ENCODE measurements at regions not wholly inside any gene's neighbourhood (a gene's known extent, or its start where the extent isn't known, plus 50 kb on each side); places are given as distances from the start of the nearest gene placed in this dataset.

DNA sequence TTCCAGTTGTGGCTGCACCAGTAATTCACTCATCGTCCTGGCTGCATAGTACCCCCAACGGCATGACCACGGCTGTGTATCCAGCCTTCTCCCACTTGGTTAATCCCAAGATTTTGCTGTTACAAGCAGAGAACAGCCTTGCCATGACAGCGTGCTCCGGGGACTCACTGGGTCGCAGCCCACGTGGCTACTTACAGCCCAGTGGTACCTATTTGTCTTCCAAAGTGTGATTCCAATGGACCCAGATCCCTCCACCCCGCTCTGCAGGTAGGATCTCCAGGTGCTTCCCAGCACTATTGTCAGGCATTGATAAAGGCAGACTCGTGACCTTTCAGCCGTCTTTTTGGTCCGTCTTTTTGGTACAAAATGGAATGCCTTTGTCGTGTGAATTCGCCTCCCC lies 119.0 kb upstream of the FGF3 start:
- ATAC-seq (no peak), DNase-seq (ENCODE audit: low read depth, low spot score) (no peak)
- Histone ChIP-seq H3K9me3 (ENCODE audit: control insufficient read depth, insufficient read depth, low read depth, low read length) (no peaks in the 10 kb centered on the region), H3K36me3 (ENCODE audit: control insufficient read depth, insufficient read depth, low read length) (no peaks in the 10 kb centered on the region), H3K27me3 (ENCODE audit: control insufficient read depth, insufficient read depth, low read length) (peaks cover 6% of the 10 kb centered on the region), H3K4me3 (ENCODE audit: low read depth in 2 of 2, low read length in 2 of 2) (no peak overlapping the region), H3K27ac (ENCODE audit: low read length) (no peak overlapping the region), H3K4me1 (ENCODE audit: control insufficient read depth, insufficient read depth, low read length) (no peaks in the 10 kb centered on the region)
- ChIA-PET CTCF (no interaction called here), POLR2A (no interaction called here)
- in situ Hi-C loops (cut with HindIII; ENCODE audit: low pct_unique_long_range_greater_than_20kb, low sequenced_read_pairs) (no loop called here), intact Hi-C loops (cut with micrococcal nuclease; ENCODE audit: unreplicated experiment) (no loop called here)
- TF ChIP-seq POLR2AphosphoS5 (IDR thresholded peaks at IDR 0.05; ENCODE audit: low read depth, low read length), result no peak
- TF ChIP-seq CTCF (IDR thresholded peaks at IDR 0.05), result no peak
- TF ChIP-seq, protein P1, sequence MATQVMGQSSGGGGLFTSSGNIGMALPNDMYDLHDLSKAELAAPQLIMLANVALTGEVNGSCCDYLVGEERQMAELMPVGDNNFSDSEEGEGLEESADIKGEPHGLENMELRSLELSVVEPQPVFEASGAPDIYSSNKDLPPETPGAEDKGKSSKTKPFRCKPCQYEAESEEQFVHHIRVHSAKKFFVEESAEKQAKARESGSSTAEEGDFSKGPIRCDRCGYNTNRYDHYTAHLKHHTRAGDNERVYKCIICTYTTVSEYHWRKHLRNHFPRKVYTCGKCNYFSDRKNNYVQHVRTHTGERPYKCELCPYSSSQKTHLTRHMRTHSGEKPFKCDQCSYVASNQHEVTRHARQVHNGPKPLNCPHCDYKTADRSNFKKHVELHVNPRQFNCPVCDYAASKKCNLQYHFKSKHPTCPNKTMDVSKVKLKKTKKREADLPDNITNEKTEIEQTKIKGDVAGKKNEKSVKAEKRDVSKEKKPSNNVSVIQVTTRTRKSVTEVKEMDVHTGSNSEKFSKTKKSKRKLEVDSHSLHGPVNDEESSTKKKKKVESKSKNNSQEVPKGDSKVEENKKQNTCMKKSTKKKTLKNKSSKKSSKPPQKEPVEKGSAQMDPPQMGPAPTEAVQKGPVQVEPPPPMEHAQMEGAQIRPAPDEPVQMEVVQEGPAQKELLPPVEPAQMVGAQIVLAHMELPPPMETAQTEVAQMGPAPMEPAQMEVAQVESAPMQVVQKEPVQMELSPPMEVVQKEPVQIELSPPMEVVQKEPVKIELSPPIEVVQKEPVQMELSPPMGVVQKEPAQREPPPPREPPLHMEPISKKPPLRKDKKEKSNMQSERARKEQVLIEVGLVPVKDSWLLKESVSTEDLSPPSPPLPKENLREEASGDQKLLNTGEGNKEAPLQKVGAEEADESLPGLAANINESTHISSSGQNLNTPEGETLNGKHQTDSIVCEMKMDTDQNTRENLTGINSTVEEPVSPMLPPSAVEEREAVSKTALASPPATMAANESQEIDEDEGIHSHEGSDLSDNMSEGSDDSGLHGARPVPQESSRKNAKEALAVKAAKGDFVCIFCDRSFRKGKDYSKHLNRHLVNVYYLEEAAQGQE (IDR thresholded peaks at IDR 0.05; ENCODE audit: insufficient read depth in 1 of 2, low read depth in 2 of 2, low read length in 1 of 2), result no peak
- TF ChIP-seq SIN3A (IDR thresholded peaks at IDR 0.05; ENCODE audit: borderline replicate concordance, insufficient read depth, low read depth, low read length), result no peak
- BruUV-seq (replicated peaks), result no TSS peak

- H3K9me3 ChIP-seq (ENCODE audit: control insufficient read depth, insufficient read depth, low read depth, low read length), result no peaks in the 10 kb centered on the region
- H3K27ac ChIP-seq (ENCODE audit: low read length), result no peak overlapping the region
- CTCF ChIA-PET, result interaction anchor here (0.6 to 1.1 kb wide), 3 partner anchors 28 to 252 kb away, joined by 3 to 7 read pairs (median 6); no protein-coding TSS in a partner anchor
- TF ChIP-seq SIN3A (IDR thresholded peaks at IDR 0.05; ENCODE audit: borderline replicate concordance, insufficient read depth, low read depth, low read length) (no peak), POLR2AphosphoS5 (IDR thresholded peaks at IDR 0.05; ENCODE audit: low read depth, low read length) (no peak), TCF7L2 (IDR thresholded peaks at IDR 0.05; ENCODE audit: low read depth, low read length) (no peak), CTCF (IDR thresholded peaks at IDR 0.05) (no peak)
- TF ChIP-seq, protein P1 (IDR thresholded peaks at IDR 0.05; ENCODE audit: insufficient read depth in 1 of 2, low read depth in 2 of 2, low read length in 1 of 2), result no peak
- BruUV-seq (replicated peaks), result no TSS peak
- H3K27me3 ChIP-seq (ENCODE audit: control insufficient read depth, insufficient read depth, low read length), result no peaks in the 10 kb centered on the region; the same call in 1 of the 2 replicates
- POLR2A ChIA-PET, result no interaction called here
- peak; percentile 44 for ATAC-seq
- in situ Hi-C loops (cut with HindIII; ENCODE audit: low pct_unique_long_range_greater_than_20kb, low sequenced_read_pairs) (no loop called here), intact Hi-C loops (cut with micrococcal nuclease; ENCODE audit: unreplicated experiment) (no loop called here)
- H3K4me3 ChIP-seq (ENCODE audit: low read depth in 2 of 2, low read length in 2 of 2), result no peak overlapping the region
- no peaks in the 10 kb centered on the region for H3K4me1 ChIP-seq (ENCODE audit: control insufficient read depth, insufficient read depth, low read length)
- no peaks in the 10 kb centered on the region for H3K36me3 ChIP-seq (ENCODE audit: control insufficient read depth, insufficient read depth, low read length)
- no peak for DNase-seq (ENCODE audit: low read depth, low spot score)
Measured at GRCh38 chr11:69939551-69940245, 120.5 kb upstream of the FGF3 start.

Data from Panc1 (cell line).